Neural cell (in vitro differentiated cells): ENCODE measurements at regions not wholly inside any gene's neighbourhood (a gene's known extent, or its start where the extent isn't known, plus 50 kb on each side); places are given as distances from the start of the nearest gene placed in this dataset.
A peak's percentile ranks its signal among the peaks of the same experiment; 100 is the strongest.

Source experiments
- H2AFZ ChIP-seq: fragments of 200-600, 300-800 bp; sonication (generic), shearing (Covaris generic); 2 replicates; pipeline ENCODE4 v1.6.0; 2014; ENCODE audit warnings: low read depth, mild to moderate bottlenecking, antibody characterized with exemption, low read length, moderate library complexity
- H3F3A ChIP-seq: fragments of 200-600 bp; shearing (Covaris generic); 2 replicates; pipeline ENCODE4 v1.6.1; 2016; ENCODE audit warnings: mild to moderate bottlenecking, moderate library complexity, mixed read lengths, antibody characterized with exemption, low read length; ENCODE audit not compliant: insufficient read depth, poor library complexity, severe bottlenecking
- H3K27ac ChIP-seq: fragments of 200-600, 300-800 bp; sonication (generic), shearing (Covaris generic); 2 replicates; pipeline ENCODE4 v1.5.1; 2014; ENCODE audit warnings: mild to moderate bottlenecking, low read length, moderate library complexity
- H3K27me3 ChIP-seq: fragments of 300-800, 200-600 bp; sonication (generic), shearing (Covaris generic); 2 replicates; pipeline ENCODE4 v1.6.0; 2014; ENCODE audit warnings: mild to moderate bottlenecking, low read depth, low read length, moderate library complexity; ENCODE audit not compliant: insufficient read depth
- H3K36me3 ChIP-seq: fragments of 300-800, 200-600 bp; sonication (generic), shearing (Covaris generic); 2 replicates; pipeline ENCODE4 v1.5.1; 2014; ENCODE audit warnings: mild to moderate bottlenecking, antibody characterized with exemption, low read length, moderate library complexity; ENCODE audit not compliant: insufficient read depth
- H3K4me2 ChIP-seq: fragments of 300-800, 200-600 bp; sonication (generic), shearing (Covaris generic); 2 replicates; pipeline ENCODE4 v1.6.0; 2014; ENCODE audit warnings: mild to moderate bottlenecking, low read length
- H3K4me3 ChIP-seq: fragments of 300-800, 200-600 bp; sonication (generic), shearing (Covaris generic); 2 replicates; pipeline ENCODE4 v1.5.1; 2014; ENCODE audit warnings: mild to moderate bottlenecking, low read length, moderate library complexity
- H3K79me2 ChIP-seq: fragments of 200-600 bp; shearing (Covaris generic); replicated peaks from 2 replicates; pipeline ENCODE4 v1.6.0; 2014; ENCODE audit warnings: mild to moderate bottlenecking, low read length, moderate library complexity; ENCODE audit not compliant: insufficient read depth
- H3K9ac ChIP-seq: fragments of 300-800, 200-600 bp; sonication (generic), shearing (Covaris generic); 2 replicates; pipeline ENCODE4 v1.6.1; 2016; ENCODE audit warnings: mild to moderate bottlenecking, low read length, mixed read lengths
- H3K9me2 ChIP-seq: fragments of 200-600 bp; shearing (Covaris generic); 2 replicates; pipeline ENCODE4 v1.6.1; 2016; ENCODE audit warnings: mild to moderate bottlenecking, low read length, mixed read lengths; ENCODE audit not compliant: insufficient read depth
- H3K9me3 ChIP-seq: fragments of 200-600, 300-800 bp; sonication (generic), shearing (Covaris generic); 2 replicates; pipeline ENCODE4 v1.6.1; 2016; ENCODE audit warnings: mild to moderate bottlenecking, mixed run types, low read length, moderate library complexity, mixed read lengths
- H4K20me1 ChIP-seq: fragments of 200-600 bp; shearing (Covaris generic); 2 replicates; pipeline ENCODE4 v1.6.1; 2016; ENCODE audit warnings: mild to moderate bottlenecking, mixed run types; ENCODE audit not compliant: insufficient read depth
- EP300 ChIP-seq: fragments of 450-650 bp; conservative IDR thresholded peaks from 2 replicates; pipeline ENCODE4 v1.6.1; 2014; ENCODE audit warnings: antibody characterized with exemption, mild to moderate bottlenecking, moderate library complexity; ENCODE audit not compliant: poor library complexity, severe bottlenecking
- EZH2 ChIP-seq: fragments of 200-600, 300-800 bp; shearing (Covaris generic), sonication (generic); IDR thresholded peaks from 2 replicates; pipeline ENCODE4 v1.6.1; 2014; ENCODE audit warnings: antibody characterized with exemption, low read length, borderline replicate concordance, mild to moderate bottlenecking; ENCODE audit not compliant: insufficient read depth, poor library complexity, severe bottlenecking
- MXI1 ChIP-seq: fragments of 450-650 bp; conservative IDR thresholded peaks from 2 replicates; pipeline ENCODE4 v1.6.1; 2014; ENCODE audit warnings: antibody characterized with exemption, mild to moderate bottlenecking; ENCODE audit not compliant: poor library complexity, severe bottlenecking
- POLR2AphosphoS5 ChIP-seq: IDR thresholded peaks from 2 replicates; pipeline ENCODE4 v1.6.1; 2012
- RAD21 ChIP-seq: fragments of 450-650 bp; conservative IDR thresholded peaks from 2 replicates; pipeline ENCODE4 v1.6.1; 2014; ENCODE audit warnings: antibody characterized with exemption, mild to moderate bottlenecking, moderate library complexity
- SMC3 ChIP-seq: fragments of 450-650 bp; conservative IDR thresholded peaks from 2 replicates; pipeline ENCODE4 v1.6.1; 2014; ENCODE audit warnings: antibody characterized with exemption, mild to moderate bottlenecking, moderate library complexity; ENCODE audit not compliant: poor library complexity
- TAF1 ChIP-seq: IDR thresholded peaks from 2 replicates; pipeline ENCODE4 v1.6.1; 2012; ENCODE audit warnings: low read depth
- TF ChIP-seq, protein P1 (sequence below): IDR thresholded peaks from 2 replicates; pipeline ENCODE4 v1.6.1; 2012; ENCODE audit warnings: borderline replicate concordance
- TF ChIP-seq, protein P2 (sequence below): fragments of 450-650 bp; IDR thresholded peaks from 2 replicates; pipeline ENCODE4 v1.5.1; 2014; ENCODE audit warnings: antibody characterized with exemption, mild to moderate bottlenecking, moderate library complexity; ENCODE audit not compliant: poor library complexity, severe bottlenecking

DNA sequence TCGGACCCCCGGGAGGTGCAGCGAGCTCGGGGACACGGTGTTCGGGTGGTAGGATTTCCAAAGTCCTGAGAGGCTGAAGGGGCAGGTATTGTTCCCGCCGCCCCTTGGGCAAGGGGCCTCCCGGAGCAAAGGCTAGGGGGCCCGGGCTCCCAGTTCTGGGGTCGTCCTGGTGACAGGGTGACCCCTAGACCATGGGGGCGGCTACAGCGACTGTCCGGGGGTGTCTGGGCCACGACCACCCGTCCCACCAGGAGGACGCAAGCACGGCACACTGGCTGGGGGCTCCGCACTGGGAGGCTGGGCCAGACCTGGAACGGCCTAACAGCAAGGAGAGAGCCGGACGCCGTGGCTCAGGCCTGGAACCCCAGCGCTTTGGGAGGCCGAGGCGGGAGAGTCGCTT lies 55.6 kb downstream of the PRR18 start:
- no peaks in the 10 kb centered on the region for H3F3A ChIP-seq
- no peaks in the 10 kb centered on the region for H3K9me2 ChIP-seq
- no peaks in the 10 kb centered on the region for H3K79me2 ChIP-seq
- peaks cover 33% of the 10 kb centered on the region for H3K27me3 ChIP-seq
- no peaks in the 10 kb centered on the region for H3K36me3 ChIP-seq
- no peak overlapping the region for H3K9ac ChIP-seq
- TF ChIP-seq SMC3 (no peak), EZH2 (no peak), EP300 (no peak), RAD21 (no peak), POLR2AphosphoS5 (no peak), TAF1 (no peak), MXI1 (no peak)
- TF ChIP-seq, protein P1, sequence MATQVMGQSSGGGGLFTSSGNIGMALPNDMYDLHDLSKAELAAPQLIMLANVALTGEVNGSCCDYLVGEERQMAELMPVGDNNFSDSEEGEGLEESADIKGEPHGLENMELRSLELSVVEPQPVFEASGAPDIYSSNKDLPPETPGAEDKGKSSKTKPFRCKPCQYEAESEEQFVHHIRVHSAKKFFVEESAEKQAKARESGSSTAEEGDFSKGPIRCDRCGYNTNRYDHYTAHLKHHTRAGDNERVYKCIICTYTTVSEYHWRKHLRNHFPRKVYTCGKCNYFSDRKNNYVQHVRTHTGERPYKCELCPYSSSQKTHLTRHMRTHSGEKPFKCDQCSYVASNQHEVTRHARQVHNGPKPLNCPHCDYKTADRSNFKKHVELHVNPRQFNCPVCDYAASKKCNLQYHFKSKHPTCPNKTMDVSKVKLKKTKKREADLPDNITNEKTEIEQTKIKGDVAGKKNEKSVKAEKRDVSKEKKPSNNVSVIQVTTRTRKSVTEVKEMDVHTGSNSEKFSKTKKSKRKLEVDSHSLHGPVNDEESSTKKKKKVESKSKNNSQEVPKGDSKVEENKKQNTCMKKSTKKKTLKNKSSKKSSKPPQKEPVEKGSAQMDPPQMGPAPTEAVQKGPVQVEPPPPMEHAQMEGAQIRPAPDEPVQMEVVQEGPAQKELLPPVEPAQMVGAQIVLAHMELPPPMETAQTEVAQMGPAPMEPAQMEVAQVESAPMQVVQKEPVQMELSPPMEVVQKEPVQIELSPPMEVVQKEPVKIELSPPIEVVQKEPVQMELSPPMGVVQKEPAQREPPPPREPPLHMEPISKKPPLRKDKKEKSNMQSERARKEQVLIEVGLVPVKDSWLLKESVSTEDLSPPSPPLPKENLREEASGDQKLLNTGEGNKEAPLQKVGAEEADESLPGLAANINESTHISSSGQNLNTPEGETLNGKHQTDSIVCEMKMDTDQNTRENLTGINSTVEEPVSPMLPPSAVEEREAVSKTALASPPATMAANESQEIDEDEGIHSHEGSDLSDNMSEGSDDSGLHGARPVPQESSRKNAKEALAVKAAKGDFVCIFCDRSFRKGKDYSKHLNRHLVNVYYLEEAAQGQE: no peak
- TF ChIP-seq, protein P2, sequence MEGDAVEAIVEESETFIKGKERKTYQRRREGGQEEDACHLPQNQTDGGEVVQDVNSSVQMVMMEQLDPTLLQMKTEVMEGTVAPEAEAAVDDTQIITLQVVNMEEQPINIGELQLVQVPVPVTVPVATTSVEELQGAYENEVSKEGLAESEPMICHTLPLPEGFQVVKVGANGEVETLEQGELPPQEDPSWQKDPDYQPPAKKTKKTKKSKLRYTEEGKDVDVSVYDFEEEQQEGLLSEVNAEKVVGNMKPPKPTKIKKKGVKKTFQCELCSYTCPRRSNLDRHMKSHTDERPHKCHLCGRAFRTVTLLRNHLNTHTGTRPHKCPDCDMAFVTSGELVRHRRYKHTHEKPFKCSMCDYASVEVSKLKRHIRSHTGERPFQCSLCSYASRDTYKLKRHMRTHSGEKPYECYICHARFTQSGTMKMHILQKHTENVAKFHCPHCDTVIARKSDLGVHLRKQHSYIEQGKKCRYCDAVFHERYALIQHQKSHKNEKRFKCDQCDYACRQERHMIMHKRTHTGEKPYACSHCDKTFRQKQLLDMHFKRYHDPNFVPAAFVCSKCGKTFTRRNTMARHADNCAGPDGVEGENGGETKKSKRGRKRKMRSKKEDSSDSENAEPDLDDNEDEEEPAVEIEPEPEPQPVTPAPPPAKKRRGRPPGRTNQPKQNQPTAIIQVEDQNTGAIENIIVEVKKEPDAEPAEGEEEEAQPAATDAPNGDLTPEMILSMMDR: no peak
- no peaks in the 10 kb centered on the region for H3K9me3 ChIP-seq
- H2AFZ ChIP-seq: no peak overlapping the region
- H3K4me2 ChIP-seq: no peak overlapping the region
- H3K4me3 ChIP-seq: no peak overlapping the region
- H3K27ac ChIP-seq: no peak overlapping the region
- no peaks in the 10 kb centered on the region for H4K20me1 ChIP-seq

DNA sequence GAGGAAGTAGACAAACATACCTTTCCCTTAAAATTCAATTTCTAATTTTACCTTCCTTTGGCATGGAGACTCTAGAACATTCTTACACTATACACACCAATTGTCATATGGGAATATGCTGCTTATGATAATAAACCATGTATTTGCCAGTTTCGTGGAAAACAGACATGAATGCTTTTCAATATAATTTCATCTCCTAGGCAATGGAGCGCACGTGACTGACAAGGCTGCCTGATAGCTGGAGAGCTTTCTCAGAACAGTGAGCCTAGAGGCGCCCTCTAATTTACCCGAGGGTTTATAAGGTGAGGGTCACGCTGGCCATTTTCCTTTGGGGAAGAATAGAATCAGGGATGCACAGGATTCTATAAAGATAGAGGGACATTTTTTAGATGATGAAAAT lies 56.5 kb downstream of the PRR18 start:
- H3K9ac ChIP-seq: no peak overlapping the region
- no peak for TF ChIP-seq MXI1
- TF ChIP-seq EP300: peak; percentile 75
- TF ChIP-seq POLR2AphosphoS5: peak; percentile 56

DNA sequence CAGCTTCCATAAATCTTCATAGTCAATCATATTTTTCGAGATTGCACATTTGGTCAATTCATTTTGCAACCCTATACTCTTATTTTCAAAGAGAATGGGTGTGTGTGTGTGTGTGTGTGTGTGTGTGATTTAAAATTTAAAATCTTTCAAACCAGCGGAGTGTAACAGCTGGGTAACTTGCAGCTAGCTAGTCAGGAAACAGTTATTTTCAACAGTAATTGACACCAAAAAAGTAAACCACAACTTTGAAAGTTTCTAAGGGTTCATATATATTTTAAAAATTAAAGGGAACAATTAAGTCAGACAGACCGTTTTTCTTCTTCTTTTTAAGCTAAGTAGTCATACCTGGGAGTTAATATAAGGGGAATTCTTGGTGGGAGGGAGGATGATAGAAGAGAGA lies 57.0 kb downstream of the PRR18 start:
- Histone ChIP-seq H3K4me3 (peak overlapping the region; percentile 28), H2AFZ (no peak overlapping the region), H3K4me2 (peak overlapping the region; percentile 11), H3K9ac (no peak overlapping the region), H4K20me1 (no peaks in the 10 kb centered on the region), H3K9me3 (no peaks in the 10 kb centered on the region), H3F3A (no peaks in the 10 kb centered on the region), H3K36me3 (no peaks in the 10 kb centered on the region), H3K79me2 (no peaks in the 10 kb centered on the region), H3K27ac (peak overlapping the region; percentile 42), H3K9me2 (no peaks in the 10 kb centered on the region), H3K27me3 (peaks cover 33% of the 10 kb centered on the region)
- TF ChIP-seq EP300: no peak
- TF ChIP-seq EZH2: no peak
- no peak for TF ChIP-seq TAF1
- TF ChIP-seq, protein P2: no peak
- no peak for TF ChIP-seq MXI1
- no peak for TF ChIP-seq POLR2AphosphoS5
- no peak for TF ChIP-seq RAD21
- no peak for TF ChIP-seq SMC3
- TF ChIP-seq, protein P1: no peak

More for the DNA sequence above, 56.5 kb downstream of the PRR18 start:
- no peaks in the 10 kb centered on the region for H3K36me3 ChIP-seq
- peak overlapping the region; percentile 42 for H3K27ac ChIP-seq
- no peaks in the 10 kb centered on the region for H3K9me3 ChIP-seq
- H3K4me2 ChIP-seq: peak overlapping the region; percentile 11
- no peaks in the 10 kb centered on the region for H3F3A ChIP-seq
- peaks cover 33% of the 10 kb centered on the region for H3K27me3 ChIP-seq
- no peaks in the 10 kb centered on the region for H3K9me2 ChIP-seq
- H3K79me2 ChIP-seq: no peaks in the 10 kb centered on the region
- H2AFZ ChIP-seq: no peak overlapping the region
- H3K4me3 ChIP-seq: peak overlapping the region; percentile 28
- H4K20me1 ChIP-seq: no peaks in the 10 kb centered on the region
